H9 (cell line): ENCODE measurements at regions not wholly inside any gene's neighbourhood (a gene's known extent, or its start where the extent isn't known, plus 50 kb on each side); places are given as distances from the start of the nearest gene placed in this dataset.
A peak's percentile ranks its signal among the peaks of the same experiment; 100 is the strongest.

Experiments
- DNase-seq: peaks from one replicate; pipeline ENCODE4 v3.0.0-alpha.2; 2017
- H2AFZ ChIP-seq: one replicate; pipeline ENCODE4 v1.6.1; 2013; ENCODE audit warnings: mild to moderate bottlenecking, low read length, control low read depth, moderate library complexity
- H2AK5ac ChIP-seq: 2 replicates; pipeline ENCODE4 v1.6.1; 2013; ENCODE audit warnings: low read length, control low read depth, mixed read lengths; ENCODE audit not compliant: insufficient read length
- H2BK120ac ChIP-seq: one replicate; pipeline ENCODE4 v1.6.1; 2013; ENCODE audit warnings: low read depth, mild to moderate bottlenecking, low read length, control low read depth, inconsistent platforms; ENCODE audit not compliant: poor library complexity, severe bottlenecking
- H2BK12ac ChIP-seq: 2 replicates; pipeline ENCODE4 v1.6.1; 2013; ENCODE audit warnings: low read length, control low read depth, mixed read lengths, low read depth; ENCODE audit not compliant: insufficient read length
- H2BK15ac ChIP-seq: 2 replicates; pipeline ENCODE4 v1.6.1; 2013; ENCODE audit warnings: low read depth, low read length, control low read depth
- H2BK20ac ChIP-seq: one replicate; pipeline ENCODE4 v1.6.1; 2013; ENCODE audit warnings: low read depth, mild to moderate bottlenecking, low read length, control low read depth, inconsistent platforms; ENCODE audit not compliant: poor library complexity, severe bottlenecking
- H2BK5ac ChIP-seq: 2 replicates; pipeline ENCODE4 v1.6.1; 2013; ENCODE audit warnings: low read length, control low read depth, mixed read lengths; ENCODE audit not compliant: insufficient read length
- H3K14ac ChIP-seq: 2 replicates; pipeline ENCODE4 v1.6.1; 2013; ENCODE audit warnings: low read length, control low read depth; ENCODE audit not compliant: insufficient read depth
- H3K18ac ChIP-seq: 2 replicates; pipeline ENCODE4 v1.6.1; 2013; ENCODE audit warnings: low read depth, mild to moderate bottlenecking, mixed read lengths, low read length, control low read depth; ENCODE audit not compliant: insufficient read length
- H3K23ac ChIP-seq: 2 replicates; pipeline ENCODE4 v1.6.1; 2013; ENCODE audit warnings: low read length, control low read depth, mixed read lengths, low read depth; ENCODE audit not compliant: insufficient read length
- H3K23me2 ChIP-seq: 2 replicates; pipeline ENCODE4 v1.6.1; 2013; ENCODE audit warnings: low read depth, mild to moderate bottlenecking, mixed read lengths, low read length, control low read depth; ENCODE audit not compliant: insufficient read length, poor library complexity, severe bottlenecking
- H3K27ac ChIP-seq: 2 replicates; pipeline ENCODE4 v1.5.1; 2013; ENCODE audit warnings: low read length, control low read depth, mixed read lengths, low read depth; ENCODE audit not compliant: insufficient read length
- H3K27me3 ChIP-seq: 2 replicates; pipeline ENCODE4 v1.6.1; 2013; ENCODE audit warnings: low read length, control low read depth, inconsistent platforms; ENCODE audit not compliant: insufficient read depth
- H3K4ac ChIP-seq: 2 replicates; pipeline ENCODE4 v1.6.1; 2013; ENCODE audit warnings: low read depth, mild to moderate bottlenecking, control low read depth, inconsistent platforms, low read length, moderate library complexity
- H3K4me1 ChIP-seq: 2 replicates; pipeline ENCODE4 v1.6.1; 2013; ENCODE audit warnings: low read length, control low read depth, inconsistent platforms; ENCODE audit not compliant: insufficient read depth
- H3K4me2 ChIP-seq: 2 replicates; pipeline ENCODE4 v1.6.1; 2013; ENCODE audit warnings: low read length, control low read depth, mixed read lengths; ENCODE audit not compliant: insufficient read length, insufficient read depth
- H3K56ac ChIP-seq: 2 replicates; pipeline ENCODE4 v1.6.1; 2013; ENCODE audit warnings: low read depth, mild to moderate bottlenecking, mixed read lengths, low read length, control low read depth; ENCODE audit not compliant: insufficient read length
- H3K79me1 ChIP-seq: 2 replicates; pipeline ENCODE4 v1.6.1; 2013; ENCODE audit warnings: low read depth, mild to moderate bottlenecking, moderate library complexity, low read length, control low read depth, inconsistent platforms; ENCODE audit not compliant: insufficient read depth, poor library complexity, severe bottlenecking
- H3K79me2 ChIP-seq: 2 replicates; pipeline ENCODE4 v1.6.1; 2013; ENCODE audit warnings: low read length, control low read depth, inconsistent platforms; ENCODE audit not compliant: insufficient read depth
- H3K9ac ChIP-seq: 2 replicates; pipeline ENCODE4 v1.6.1; 2013; ENCODE audit warnings: low read length, control low read depth, mixed read lengths; ENCODE audit not compliant: insufficient read length; ENCODE audit errors: extremely low read depth
- H3K9me3 ChIP-seq: one replicate; pipeline ENCODE4 v1.6.1; 2013; ENCODE audit warnings: low read depth, low read length, inconsistent platforms; ENCODE audit not compliant: control insufficient read depth
- H3T11ph ChIP-seq: one replicate; pipeline ENCODE4 v1.6.1; 2013; ENCODE audit warnings: mild to moderate bottlenecking, low read length, control low read depth, inconsistent platforms
- H4K20me1 ChIP-seq: one replicate; pipeline ENCODE4 v1.6.1; 2013; ENCODE audit not compliant: control insufficient read depth, insufficient read length, insufficient read depth
- H4K5ac ChIP-seq: 2 replicates; pipeline ENCODE4 v1.6.1; 2013; ENCODE audit warnings: low read depth, mild to moderate bottlenecking, mixed read lengths, low read length, control low read depth; ENCODE audit not compliant: insufficient read length
- H4K8ac ChIP-seq: replicated peaks from 2 replicates; pipeline ENCODE4 v1.6.1; 2013; ENCODE audit warnings: low read length, control low read depth, mixed read lengths, low read depth; ENCODE audit not compliant: insufficient read length
- H4K91ac ChIP-seq: 2 replicates; pipeline ENCODE4 v1.6.1; 2013; ENCODE audit warnings: low read depth, mild to moderate bottlenecking, moderate library complexity, mixed read lengths, low read length, control low read depth; ENCODE audit not compliant: insufficient read length
- H3K27ac Mint-ChIP-seq, 3 experiments: 2 replicates in 2 of 3; 3 replicates in 1 of 3; pipeline ENCODE4 v1.8.0; 2020 to 2021; ENCODE audit warnings: mixed read lengths in 3 of 3, mild to moderate bottlenecking in 1 of 3, moderate library complexity in 1 of 3
- H3K27me3 Mint-ChIP-seq: 2 replicates; pipeline ENCODE4 v1.8.0; 2021; ENCODE audit warnings: low read depth, mild to moderate bottlenecking, moderate library complexity, mixed read lengths
- H3K36me3 Mint-ChIP-seq, 3 experiments: 2 replicates in 2 of 3; 3 replicates in 1 of 3; pipeline ENCODE4 v1.8.0; 2020 to 2021; ENCODE audit warnings: low read depth in 3 of 3, mixed read lengths in 3 of 3; ENCODE audit not compliant: insufficient read depth in 1 of 3
- H3K4me1 Mint-ChIP-seq, 2 experiments: 2 replicates each; pipeline ENCODE4 v1.8.0; 2020; ENCODE audit warnings: mixed read lengths in 2 of 2
- H3K4me3 Mint-ChIP-seq, 2 experiments: 2 replicates in 1 of 2; 3 replicates in 1 of 2; pipeline ENCODE4 v1.8.0; 2020 to 2021; ENCODE audit warnings: mild to moderate bottlenecking in 2 of 2, mixed read lengths in 2 of 2, moderate library complexity in 1 of 2
- H3K9me3 Mint-ChIP-seq, 2 experiments: 2 replicates in 1 of 2; 3 replicates in 1 of 2; pipeline ENCODE4 v1.8.0; 2020; ENCODE audit warnings: mild to moderate bottlenecking in 2 of 2, mixed read lengths in 2 of 2, moderate library complexity in 1 of 2
- CTCF ChIP-seq: fragments of 200-600 bp; sonication (generic); conservative IDR thresholded peaks from 3 replicates; pipeline ENCODE4 v1.8.0; 2021; ENCODE audit warnings: antibody characterized with exemption, mild to moderate bottlenecking
- WGBS: extraction: QIAGEN DNeasy Blood & Tissue Kit; methylation state at CpG from one replicate; pipeline ENCODE4 v1.1.7; 2013; ENCODE audit warnings: missing lambda C conversion rate, low lambda C conversion rate, mixed read lengths; ENCODE audit not compliant: insufficient read length; ENCODE audit errors: extremely low coverage; 5-methylcytosine and 5-hydroxymethylcytosine counted together

DNA sequence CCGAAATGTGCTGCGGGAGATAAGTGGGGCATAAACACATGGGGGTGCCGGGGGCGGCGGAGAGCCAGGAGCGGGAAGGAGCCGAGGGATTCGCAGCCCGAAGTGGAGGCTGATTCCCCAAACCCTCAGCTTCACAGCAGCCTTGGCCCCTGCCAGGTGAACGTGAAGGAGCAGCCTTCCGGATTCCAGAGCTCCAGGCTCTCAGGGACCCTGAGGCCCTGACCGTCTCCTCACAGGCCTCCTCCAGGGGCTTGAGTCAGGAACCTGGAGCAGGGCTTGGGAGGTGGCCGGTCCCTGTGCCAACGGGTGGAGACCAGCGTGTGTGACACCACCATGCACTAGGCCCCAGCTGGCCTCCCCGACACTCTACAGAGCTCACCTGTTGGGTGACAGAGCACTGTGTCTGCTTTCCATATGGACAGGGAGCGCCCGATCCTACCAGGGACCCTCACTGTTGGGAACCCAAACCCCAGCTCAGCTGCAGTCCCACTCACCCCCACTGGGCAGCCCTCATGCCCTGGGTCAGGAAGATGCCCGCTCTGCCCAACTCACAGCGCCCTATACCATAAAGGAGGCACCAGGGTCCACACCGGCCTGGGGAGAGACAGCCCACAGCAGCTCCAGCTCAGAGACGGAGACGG, 117.6 kb upstream of the OTOS start:
- Histone ChIP-seq H2BK20ac (no peak overlapping the region), H2BK5ac (no peak overlapping the region), H3T11ph (no peak overlapping the region), H3K27ac (no peak overlapping the region), H3K56ac (no peak overlapping the region), H2AK5ac (no peak overlapping the region), H4K91ac (no peak overlapping the region), H2BK15ac (no peak overlapping the region), H3K4me1 (no peaks in the 10 kb centered on the region), H3K9ac (no peak overlapping the region), H3K18ac (no peak overlapping the region), H3K79me2 (no peaks in the 10 kb centered on the region), H4K5ac (no peak overlapping the region), H3K23ac (no peak overlapping the region), H3K23me2 (no peaks in the 10 kb centered on the region), H4K20me1 (no peaks in the 10 kb centered on the region), H3K14ac (no peak overlapping the region), H3K4ac (no peak overlapping the region), H3K4me2 (no peak overlapping the region), H2BK12ac (no peak overlapping the region), H3K27me3 (no peaks in the 10 kb centered on the region), H2BK120ac (no peak overlapping the region), H4K8ac (no peak overlapping the region), H3K79me1 (no peaks in the 10 kb centered on the region), H3K9me3 (peaks cover 4% of the 10 kb centered on the region), H2AFZ (no peak overlapping the region)
- Mint-ChIP-seq H3K27ac (no peak overlapping the region; a peak in 1 of 7 replicates), H3K36me3 (peaks cover 4 to 12% (median 12%) of the 10 kb centered on the region in 3 experiments), H3K27me3 (peaks cover 30% of the 10 kb centered on the region), H3K9me3 (peaks cover 24 to 32% of the 10 kb centered on the region in 2 experiments), H3K4me1 (peaks cover 8 to 13% of the 10 kb centered on the region in 2 experiments), H3K4me3 (no peak overlapping the region)
- TF ChIP-seq CTCF = no peak
- peak; percentile 20 for DNase-seq
- no CpG with 5 or more reads among the region's 23 CpGs for WGBS
